ENCODE measurements at regions not wholly inside any gene's neighbourhood (a gene's known extent, or its start where the extent isn't known, plus 50 kb on each side); places are given as distances from the start of the nearest gene placed in this dataset.

DNA sequence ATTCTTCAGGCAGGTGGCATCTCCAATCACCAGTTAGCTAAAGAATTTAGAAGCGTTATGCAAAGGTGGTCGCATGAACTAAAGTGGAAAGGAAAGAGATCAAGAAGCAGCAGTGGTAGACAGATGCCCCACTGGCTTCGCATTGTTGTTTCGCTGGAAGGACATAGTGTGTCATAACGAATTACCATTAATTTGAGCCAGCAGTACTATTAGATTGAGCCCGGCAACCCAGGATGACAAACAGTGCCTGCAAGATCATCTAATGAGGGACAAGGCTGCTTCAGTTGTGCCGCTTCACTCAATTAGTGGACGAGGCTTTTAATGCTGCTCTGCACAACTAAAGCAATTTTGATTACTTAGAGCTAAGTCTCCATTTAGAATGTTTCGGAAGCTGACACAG lies 274.5 kb upstream of the SOX5 start:
- TF ChIP-seq CTCF (IDR thresholded peaks at IDR 0.05), result no peak
- no peak for TF ChIP-seq EZH2 (IDR thresholded peaks at IDR 0.05; ENCODE audit: borderline replicate concordance, insufficient read depth, low read depth, low read length, poor library complexity, severe bottlenecking)
